Bronchial epithelial cell (primary cell): ENCODE measurements at regions not wholly inside any gene's neighbourhood (a gene's known extent, or its start where the extent isn't known, plus 50 kb on each side); places are given as distances from the start of the nearest gene placed in this dataset.
"Not testable (repeated sequence)": the region's sequence is repeated elsewhere in the genome, so short reads cannot be mapped to it uniquely, and the experiment has no call there.

ENCODE experiments used
- DNase-seq: peaks from one replicate; pipeline ENCODE4 v3.0.0-alpha.2; 2010; ENCODE audit warnings: low read depth
- FAIRE-seq: peaks from 2 replicates; lab custom pipeline; 2011; peaks lifted over from hg19 to GRCh38; lab: Jason Lieb, UNC
- H3K27me3 ChIP-seq: 2 replicates; pipeline ENCODE4 v1.5.1; 2011; ENCODE audit warnings: low read length; ENCODE audit not compliant: control insufficient read depth, insufficient read depth
- H3K36me3 ChIP-seq: 2 replicates; pipeline ENCODE4 v1.5.1; 2011; ENCODE audit warnings: low read length; ENCODE audit not compliant: control insufficient read depth, insufficient read depth
- H3K4me3 ChIP-seq: 2 replicates; pipeline ENCODE4 v1.5.1; 2011; ENCODE audit warnings: mild to moderate bottlenecking, low read depth, low read length, control low read depth
- CTCF ChIP-seq: IDR thresholded peaks from 2 replicates; pipeline ENCODE4 v1.5.1; 2011; ENCODE audit warnings: mild to moderate bottlenecking, moderate library complexity, low read length, control low read depth, inconsistent platforms; ENCODE audit not compliant: insufficient read depth, severe bottlenecking

GRCh38 chr11:130533113-130533798 lies 84.8 kb downstream of the ADAMTS15 start:
- no peak for DNase-seq
- H3K36me3 ChIP-seq = no peaks in the 10 kb centered on the region
- no peak for FAIRE-seq
- no peaks in the 10 kb centered on the region for H3K27me3 ChIP-seq
- no peak for TF ChIP-seq CTCF
- no peak overlapping the region for H3K4me3 ChIP-seq

- TF ChIP-seq CTCF = no peak
- no peaks in the 10 kb centered on the region for H3K27me3 ChIP-seq
- DNase-seq (no peak), FAIRE-seq (no peak)
- H3K36me3 ChIP-seq = no peaks in the 10 kb centered on the region
- no peak overlapping the region for H3K4me3 ChIP-seq
These were observed 85.4 kb downstream of the ADAMTS15 start for GRCh38 chr11:130533871-130534270.

- DNase-seq = no peak
- H3K36me3 ChIP-seq = no peaks in the 10 kb centered on the region
- no peak for FAIRE-seq
These were observed 86.1 kb downstream of the ADAMTS15 start for GRCh38 chr11:130534551-130534950.

GRCh38 chr11:130535520-130535919 lies 87.1 kb downstream of the ADAMTS15 start:
- Histone ChIP-seq H3K27me3 (no peaks in the 10 kb centered on the region), H3K4me3 (no peak overlapping the region), H3K36me3 (no peaks in the 10 kb centered on the region)
- DNase-seq (peak; percentile 59), FAIRE-seq (no peak)
- TF ChIP-seq CTCF = no peak

More at GRCh38 chr11:130534551-130534950, 86.1 kb downstream of the ADAMTS15 start:
- TF ChIP-seq CTCF = no peak
- Histone ChIP-seq H3K27me3 (no peaks in the 10 kb centered on the region), H3K4me3 (no peak overlapping the region)

- TF ChIP-seq CTCF = no peak
- FAIRE-seq (peak; percentile 77), DNase-seq (peak; percentile 89)
- Histone ChIP-seq H3K36me3 (no peaks in the 10 kb centered on the region), H3K4me3 (no peak overlapping the region), H3K27me3 (no peaks in the 10 kb centered on the region)
These were observed 87.9 kb downstream of the ADAMTS15 start for GRCh38 chr11:130536106-130537040.

GRCh38 chr11:130539680-130540079 lies 91.2 kb downstream of the ADAMTS15 start:
- FAIRE-seq, H3K36me3 ChIP-seq, DNase-seq, H3K4me3 ChIP-seq, H3K27me3 ChIP-seq: not testable (repeated sequence)
